Right lobe of liver (tissue), 6 donors: ENCODE measurements at regions not wholly inside any gene's neighbourhood (a gene's known extent, or its start where the extent isn't known, plus 50 kb on each side); places are given as distances from the start of the nearest gene placed in this dataset.

Source experiments
- ATAC-seq, 4 donors: fragments of 200-7000 bp; cut with Tn5 transposase; one replicate each; pipeline ENCODE4 v1.9.1; 2020; ENCODE audit warnings: mild to moderate bottlenecking in 4 of 4, moderate library complexity in 4 of 4
- DNase-seq, 3 donors: peaks; one replicate each; pipeline ENCODE4 v3.0.0-alpha.2; 2020
- H3K27ac ChIP-seq, 3 donors: fragments of 200-600 bp; one replicate each; pipeline ENCODE4 v1.8.0; 2022
- H3K27me3 ChIP-seq, 2 donors: fragments of 200-600 bp; one replicate each; pipeline ENCODE4 v1.8.0; 2022
- H3K36me3 ChIP-seq, 4 donors: fragments of 200-600 bp; sonication (generic) in 1 of 4; one replicate each; pipeline versions ENCODE4 v1.5.1 to v1.8.0; 2017 to 2022; ENCODE audit warnings: control low read depth in 1 of 4
- H3K4me1 ChIP-seq, 4 donors: fragments of 200-600 bp; sonication (generic) in 1 of 4; one replicate each; pipeline versions ENCODE4 v1.5.1 to v1.8.0; 2017 to 2022; ENCODE audit warnings: control low read depth in 1 of 4
- H3K4me3 ChIP-seq, 3 donors: fragments of 200-600 bp; one replicate each; pipeline ENCODE4 v1.8.0; 2022
- H3K9me3 ChIP-seq, 4 donors: fragments of 200-600 bp; sonication (generic) in 1 of 4; one replicate each; pipeline versions ENCODE4 v1.5.1 to v1.8.0; 2017 to 2022; ENCODE audit warnings: control low read depth in 1 of 4
- POLR2A ChIP-seq: fragments of 450-650 bp; IDR thresholded peaks from one replicate; pipeline ENCODE4 v1.6.1; 2017; ENCODE audit warnings: antibody characterized with exemption, mild to moderate bottlenecking
- WGBS: methylation state at CpG from one replicate; pipeline ENCODE4 v1.1.6; 2018; ENCODE audit warnings: low coverage, low lambda C conversion rate; ENCODE audit not compliant: insufficient coverage; ENCODE audit errors: missing lambda C conversion rate; 5-methylcytosine and 5-hydroxymethylcytosine counted together
- intact Hi-C, 2 donors: fragments of 100-400 bp; cut with DNase I; formaldehyde crosslinking; loops; one replicate each; pipeline versions ENCODE4 v1.11.2 to v1.14.1; 2022
- TF ChIP-seq, protein P1 (sequence below), 4 donors: fragments of 200-600 bp in 3 of 4; fragments of 450-650 bp in 1 of 4; IDR thresholded peaks; one replicate each; pipeline versions ENCODE4 v1.5.1 to v1.8.0; 2016 to 2022; ENCODE audit warnings: antibody characterized with exemption in 4 of 4, mild to moderate bottlenecking in 2 of 4
- donor health status: DM: no; HTN: yes; CAD: no.
- donor health status: DM: no; HTN: no; CAD: no.
- donor health status: DM: no; HTN: no; CAD: no.
- donor health status: DM: no; HTN: yes; CAD: no.
- donor health status: DM: no; HTN: yes; CAD: no.

GRCh38 chr5:98470747-98471146 lies 302.7 kb upstream of the RGMB start:
- H3K4me3 ChIP-seq: no peak overlapping the region
- no peak for DNase-seq
- TF ChIP-seq, protein P1, sequence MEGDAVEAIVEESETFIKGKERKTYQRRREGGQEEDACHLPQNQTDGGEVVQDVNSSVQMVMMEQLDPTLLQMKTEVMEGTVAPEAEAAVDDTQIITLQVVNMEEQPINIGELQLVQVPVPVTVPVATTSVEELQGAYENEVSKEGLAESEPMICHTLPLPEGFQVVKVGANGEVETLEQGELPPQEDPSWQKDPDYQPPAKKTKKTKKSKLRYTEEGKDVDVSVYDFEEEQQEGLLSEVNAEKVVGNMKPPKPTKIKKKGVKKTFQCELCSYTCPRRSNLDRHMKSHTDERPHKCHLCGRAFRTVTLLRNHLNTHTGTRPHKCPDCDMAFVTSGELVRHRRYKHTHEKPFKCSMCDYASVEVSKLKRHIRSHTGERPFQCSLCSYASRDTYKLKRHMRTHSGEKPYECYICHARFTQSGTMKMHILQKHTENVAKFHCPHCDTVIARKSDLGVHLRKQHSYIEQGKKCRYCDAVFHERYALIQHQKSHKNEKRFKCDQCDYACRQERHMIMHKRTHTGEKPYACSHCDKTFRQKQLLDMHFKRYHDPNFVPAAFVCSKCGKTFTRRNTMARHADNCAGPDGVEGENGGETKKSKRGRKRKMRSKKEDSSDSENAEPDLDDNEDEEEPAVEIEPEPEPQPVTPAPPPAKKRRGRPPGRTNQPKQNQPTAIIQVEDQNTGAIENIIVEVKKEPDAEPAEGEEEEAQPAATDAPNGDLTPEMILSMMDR (IDR thresholded peaks at IDR 0.05): no peak
- TF ChIP-seq POLR2A: no peak
- ATAC-seq: no peak
- no peaks in the 10 kb centered on the region for H3K9me3 ChIP-seq
- H3K4me1 ChIP-seq: no peaks in the 10 kb centered on the region
- H3K27ac ChIP-seq: no peak overlapping the region
- intact Hi-C loops: no loop called here
- H3K27me3 ChIP-seq: no peaks in the 10 kb centered on the region
- no peaks in the 10 kb centered on the region for H3K36me3 ChIP-seq
- 78% methylated on average over 2 of the region's 2 CpGs for WGBS

GRCh38 chr5:98471458-98471857 lies 302.0 kb upstream of the RGMB start:
- Histone ChIP-seq H3K27ac (no peak overlapping the region), H3K4me1 (no peaks in the 10 kb centered on the region), H3K36me3 (no peaks in the 10 kb centered on the region), H3K27me3 (no peaks in the 10 kb centered on the region), H3K9me3 (no peaks in the 10 kb centered on the region), H3K4me3 (no peak overlapping the region)
- intact Hi-C loops: no loop called here
- no peak for TF ChIP-seq POLR2A
- TF ChIP-seq, protein P1 (IDR thresholded peaks at IDR 0.05): no peak
- no peak for ATAC-seq
- WGBS: 94% methylated on average over 2 of the region's 2 CpGs
- no peak for DNase-seq

DNA sequence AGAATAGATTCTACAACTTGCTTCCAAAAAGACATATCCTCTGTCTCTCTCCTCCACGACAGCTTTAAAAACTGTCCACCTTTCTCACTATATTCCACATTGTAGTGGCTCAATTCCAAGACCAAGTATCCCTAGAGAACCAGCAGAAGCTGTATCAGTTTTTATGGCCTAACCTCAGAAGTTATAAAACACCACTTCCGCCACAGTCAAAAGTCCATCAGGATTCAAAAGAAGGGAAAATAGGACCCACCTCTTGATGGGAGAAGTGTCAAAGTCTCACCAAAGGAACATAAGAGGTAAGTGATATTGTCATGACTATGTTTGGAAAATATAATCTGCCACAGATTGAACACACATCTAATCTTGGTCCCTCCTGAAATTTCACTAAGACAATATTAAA lies 299.2 kb upstream of the RGMB start:
- intact Hi-C loops: no loop called here
- no peak for ATAC-seq
- H3K36me3 ChIP-seq: no peaks in the 10 kb centered on the region

DNA sequence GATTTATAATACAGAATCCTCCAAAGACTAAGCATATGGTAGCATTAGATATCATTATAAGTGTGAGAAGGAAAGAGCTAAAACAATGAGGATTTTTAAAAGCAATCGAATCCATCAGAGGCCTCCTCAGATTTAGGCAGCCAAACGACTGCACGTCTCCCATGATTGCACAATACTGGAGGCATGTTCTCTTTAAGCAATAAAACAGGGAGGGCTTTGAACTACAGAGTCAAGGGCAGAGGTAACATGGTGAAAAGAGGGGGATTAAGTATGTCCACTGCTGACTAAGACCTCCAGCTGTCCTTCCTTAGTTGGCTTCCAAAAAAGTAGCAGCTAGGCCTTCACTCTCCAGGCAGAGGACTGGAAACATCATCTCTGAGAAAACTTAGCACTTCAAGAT lies 298.7 kb upstream of the RGMB start:
- H3K4me1 ChIP-seq: no peaks in the 10 kb centered on the region
- H3K4me3 ChIP-seq: no peak overlapping the region
- intact Hi-C loops: no loop called here
- no peaks in the 10 kb centered on the region for H3K27me3 ChIP-seq
- ATAC-seq (no peak), DNase-seq (no peak)
- no peak for TF ChIP-seq POLR2A
- TF ChIP-seq, protein P1 (IDR thresholded peaks at IDR 0.05): no peak
- 63% methylated on average over 3 of the region's 3 CpGs for WGBS
- no peak overlapping the region for H3K27ac ChIP-seq
- no peaks in the 10 kb centered on the region for H3K9me3 ChIP-seq
- no peaks in the 10 kb centered on the region for H3K36me3 ChIP-seq

More for the DNA sequence above, 299.2 kb upstream of the RGMB start:
- H3K4me3 ChIP-seq: no peak overlapping the region
- no peaks in the 10 kb centered on the region for H3K27me3 ChIP-seq
- no peaks in the 10 kb centered on the region for H3K9me3 ChIP-seq
- no peak for DNase-seq
- H3K27ac ChIP-seq: no peak overlapping the region
- TF ChIP-seq, protein P1 (IDR thresholded peaks at IDR 0.05): no peak
- TF ChIP-seq POLR2A: no peak
- WGBS: 43% methylated on average over 2 of the region's 2 CpGs
- no peaks in the 10 kb centered on the region for H3K4me1 ChIP-seq
